ENCODE measurements at regions not wholly inside any gene's neighbourhood (a gene's known extent, or its start where the extent isn't known, plus 50 kb on each side); places are given as distances from the start of the nearest gene placed in this dataset.

DNA sequence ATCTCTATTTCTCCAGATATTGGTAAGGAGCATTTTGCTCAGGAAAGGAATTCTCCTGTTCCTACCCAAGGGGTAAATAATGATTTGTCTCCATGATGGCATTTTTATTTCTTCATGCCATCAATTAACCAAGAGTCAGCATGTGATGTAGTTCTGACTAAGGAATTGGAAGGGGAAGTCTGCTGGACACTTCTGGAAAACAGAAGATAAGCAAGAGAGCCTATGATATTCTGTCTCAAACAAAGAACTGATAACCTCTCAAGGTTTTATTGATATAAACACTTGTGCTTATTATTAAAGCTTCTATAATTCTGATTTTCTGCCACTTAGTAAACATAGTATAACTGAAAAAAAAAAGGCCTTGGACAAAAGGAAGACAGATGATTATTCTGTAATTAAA, 673.0 kb upstream of the CHORDC1 start:
- Histone ChIP-seq H3K9ac (ENCODE audit: low read length) (no peak overlapping the region), H4K20me1 (ENCODE audit: insufficient read depth, low read length) (no peaks in the 10 kb centered on the region), H3K4me1 (ENCODE audit: low read length) (no peaks in the 10 kb centered on the region), H3K4me3 (ENCODE audit: low read length) (no peak overlapping the region), H3K4me2 (ENCODE audit: low read depth, low read length) (no peak overlapping the region), H2AFZ (ENCODE audit: low read length) (no peak overlapping the region), H3F3A (ENCODE audit: insufficient read depth, low read length) (no peaks in the 10 kb centered on the region), H3K27ac (ENCODE audit: low read length) (no peak overlapping the region), H3K27me3 (replicated peaks; ENCODE audit: insufficient read depth, low read length) (no peaks in the 10 kb centered on the region), H3K9me2 (replicated peaks; ENCODE audit: insufficient read depth, low read length) (no peaks in the 10 kb centered on the region), H3K79me2 (ENCODE audit: low read length) (no peaks in the 10 kb centered on the region), H3K36me3 (replicated peaks; ENCODE audit: insufficient read depth, low read length) (no peaks in the 10 kb centered on the region), H3K9me3 (replicated peaks; ENCODE audit: insufficient read depth, low read length) (no peaks in the 10 kb centered on the region)
- TF ChIP-seq, protein P1, sequence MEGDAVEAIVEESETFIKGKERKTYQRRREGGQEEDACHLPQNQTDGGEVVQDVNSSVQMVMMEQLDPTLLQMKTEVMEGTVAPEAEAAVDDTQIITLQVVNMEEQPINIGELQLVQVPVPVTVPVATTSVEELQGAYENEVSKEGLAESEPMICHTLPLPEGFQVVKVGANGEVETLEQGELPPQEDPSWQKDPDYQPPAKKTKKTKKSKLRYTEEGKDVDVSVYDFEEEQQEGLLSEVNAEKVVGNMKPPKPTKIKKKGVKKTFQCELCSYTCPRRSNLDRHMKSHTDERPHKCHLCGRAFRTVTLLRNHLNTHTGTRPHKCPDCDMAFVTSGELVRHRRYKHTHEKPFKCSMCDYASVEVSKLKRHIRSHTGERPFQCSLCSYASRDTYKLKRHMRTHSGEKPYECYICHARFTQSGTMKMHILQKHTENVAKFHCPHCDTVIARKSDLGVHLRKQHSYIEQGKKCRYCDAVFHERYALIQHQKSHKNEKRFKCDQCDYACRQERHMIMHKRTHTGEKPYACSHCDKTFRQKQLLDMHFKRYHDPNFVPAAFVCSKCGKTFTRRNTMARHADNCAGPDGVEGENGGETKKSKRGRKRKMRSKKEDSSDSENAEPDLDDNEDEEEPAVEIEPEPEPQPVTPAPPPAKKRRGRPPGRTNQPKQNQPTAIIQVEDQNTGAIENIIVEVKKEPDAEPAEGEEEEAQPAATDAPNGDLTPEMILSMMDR (IDR thresholded peaks at IDR 0.05; ENCODE audit: low read length), result no peak
- TF ChIP-seq EZH2phosphoT487 (IDR thresholded peaks at IDR 0.05; ENCODE audit: low read length), result no peak
- TF ChIP-seq EZH2 (optimal IDR thresholded peaks at IDR 0.05; ENCODE audit: low read depth, low read length), result no peak
- DNase-seq, result no peak

DNA sequence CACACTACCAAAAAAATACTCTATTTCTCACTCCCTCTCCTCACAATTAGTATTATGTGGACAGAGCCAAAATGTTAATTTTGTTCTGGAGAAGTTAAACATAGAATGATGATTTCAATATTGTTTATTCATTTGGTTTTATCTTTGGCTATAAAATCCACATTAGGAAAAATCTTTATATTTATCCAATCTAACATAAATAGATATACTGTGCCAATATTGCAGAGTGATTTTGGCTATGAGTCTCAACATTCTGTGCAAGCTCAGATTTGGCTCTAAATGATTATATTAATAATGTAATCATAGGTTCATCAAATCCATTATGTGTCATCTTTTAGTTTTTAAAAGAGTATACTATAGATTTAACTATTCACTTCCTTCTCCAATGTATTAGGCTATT, 667.5 kb upstream of the CHORDC1 start:
- Histone ChIP-seq H3K36me3 (replicated peaks; ENCODE audit: insufficient read depth, low read length) (no peaks in the 10 kb centered on the region), H3K27me3 (replicated peaks; ENCODE audit: insufficient read depth, low read length) (no peaks in the 10 kb centered on the region), H3K4me3 (ENCODE audit: low read length) (no peak overlapping the region), H3K79me2 (ENCODE audit: low read length) (no peaks in the 10 kb centered on the region), H2AFZ (ENCODE audit: low read length) (no peak overlapping the region), H3K9ac (ENCODE audit: low read length) (no peak overlapping the region), H3K9me3 (replicated peaks; ENCODE audit: insufficient read depth, low read length) (no peaks in the 10 kb centered on the region), H3F3A (ENCODE audit: insufficient read depth, low read length) (no peaks in the 10 kb centered on the region), H3K4me1 (ENCODE audit: low read length) (no peaks in the 10 kb centered on the region), H4K20me1 (ENCODE audit: insufficient read depth, low read length) (no peaks in the 10 kb centered on the region), H3K4me2 (ENCODE audit: low read depth, low read length) (no peak overlapping the region), H3K27ac (ENCODE audit: low read length) (no peak overlapping the region), H3K9me2 (replicated peaks; ENCODE audit: insufficient read depth, low read length) (no peaks in the 10 kb centered on the region)
- no peak for DNase-seq
- TF ChIP-seq, protein P1 (IDR thresholded peaks at IDR 0.05; ENCODE audit: low read length), result no peak
- TF ChIP-seq EZH2 (optimal IDR thresholded peaks at IDR 0.05; ENCODE audit: low read depth, low read length), result no peak
- TF ChIP-seq EZH2phosphoT487 (IDR thresholded peaks at IDR 0.05; ENCODE audit: low read length), result no peak

DNA sequence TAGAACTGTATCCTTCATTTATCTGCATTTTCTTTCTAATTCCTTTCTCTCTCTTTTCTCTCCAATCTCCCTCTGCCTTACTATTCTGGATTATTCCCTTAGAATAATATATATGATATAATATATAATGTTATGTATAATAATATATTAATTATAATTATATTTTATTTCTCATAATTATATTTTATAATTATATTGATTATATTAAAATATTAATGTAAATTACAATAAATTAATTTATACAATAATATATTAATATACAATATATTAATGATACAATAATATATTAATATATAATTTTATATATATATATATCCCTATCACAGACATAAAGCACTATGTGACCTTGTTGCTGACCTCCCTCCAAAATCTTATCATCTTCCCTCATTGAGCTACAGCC, 661.3 kb upstream of the CHORDC1 start:
- Histone ChIP-seq H3K4me2 (ENCODE audit: low read depth, low read length) (no peak overlapping the region), H3K4me1 (ENCODE audit: low read length) (no peaks in the 10 kb centered on the region), H4K20me1 (ENCODE audit: insufficient read depth, low read length) (no peaks in the 10 kb centered on the region), H3K27me3 (replicated peaks; ENCODE audit: insufficient read depth, low read length) (no peaks in the 10 kb centered on the region), H3K9me3 (replicated peaks; ENCODE audit: insufficient read depth, low read length) (no peaks in the 10 kb centered on the region), H3K4me3 (ENCODE audit: low read length) (no peak overlapping the region), H2AFZ (ENCODE audit: low read length) (no peak overlapping the region), H3K9me2 (replicated peaks; ENCODE audit: insufficient read depth, low read length) (no peaks in the 10 kb centered on the region), H3K79me2 (ENCODE audit: low read length) (no peaks in the 10 kb centered on the region), H3K27ac (ENCODE audit: low read length) (no peak overlapping the region), H3K36me3 (replicated peaks; ENCODE audit: insufficient read depth, low read length) (no peaks in the 10 kb centered on the region), H3K9ac (ENCODE audit: low read length) (no peak overlapping the region), H3F3A (ENCODE audit: insufficient read depth, low read length) (no peaks in the 10 kb centered on the region)
- no peak for TF ChIP-seq EZH2 (optimal IDR thresholded peaks at IDR 0.05; ENCODE audit: low read depth, low read length)
- TF ChIP-seq, protein P1 (IDR thresholded peaks at IDR 0.05; ENCODE audit: low read length), result no peak
- TF ChIP-seq EZH2phosphoT487 (IDR thresholded peaks at IDR 0.05; ENCODE audit: low read length), result no peak
- DNase-seq, result no peak
